Neural cell (in vitro differentiated cells): ENCODE measurements at regions not wholly inside any gene's neighbourhood (a gene's known extent, or its start where the extent isn't known, plus 50 kb on each side); places are given as distances from the start of the nearest gene placed in this dataset.

Experiments used
- SMC3 ChIP-seq: fragments of 450-650 bp; conservative IDR thresholded peaks from 2 replicates; pipeline ENCODE4 v1.6.1; 2014; ENCODE audit warnings: antibody characterized with exemption, mild to moderate bottlenecking, moderate library complexity; ENCODE audit not compliant: poor library complexity
- TF ChIP-seq, protein P1 (sequence below): fragments of 450-650 bp; IDR thresholded peaks from 2 replicates; pipeline ENCODE4 v1.5.1; 2014; ENCODE audit warnings: antibody characterized with exemption, mild to moderate bottlenecking, moderate library complexity; ENCODE audit not compliant: poor library complexity, severe bottlenecking

DNA sequence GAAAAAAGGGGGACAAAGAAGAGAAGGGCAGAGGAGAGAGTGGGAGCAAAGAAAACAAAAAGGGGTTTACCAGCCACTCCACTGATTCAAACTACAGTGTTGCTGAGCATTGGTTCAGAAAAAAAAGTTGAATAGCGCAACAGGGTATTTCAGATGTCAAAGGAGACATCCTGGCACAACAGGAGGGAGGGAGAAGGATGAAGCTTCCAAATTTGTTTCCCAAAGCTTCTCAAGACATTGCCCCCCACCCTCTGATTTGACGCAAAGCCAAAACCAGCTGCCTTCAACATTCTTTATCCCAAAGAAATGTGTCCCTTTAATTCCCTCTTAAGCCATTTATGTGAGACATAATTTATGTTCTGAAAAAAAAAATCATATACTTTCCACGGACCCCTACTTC, 105.5 kb upstream of the TNC start:
- no peak for TF ChIP-seq SMC3
- TF ChIP-seq, protein P1, sequence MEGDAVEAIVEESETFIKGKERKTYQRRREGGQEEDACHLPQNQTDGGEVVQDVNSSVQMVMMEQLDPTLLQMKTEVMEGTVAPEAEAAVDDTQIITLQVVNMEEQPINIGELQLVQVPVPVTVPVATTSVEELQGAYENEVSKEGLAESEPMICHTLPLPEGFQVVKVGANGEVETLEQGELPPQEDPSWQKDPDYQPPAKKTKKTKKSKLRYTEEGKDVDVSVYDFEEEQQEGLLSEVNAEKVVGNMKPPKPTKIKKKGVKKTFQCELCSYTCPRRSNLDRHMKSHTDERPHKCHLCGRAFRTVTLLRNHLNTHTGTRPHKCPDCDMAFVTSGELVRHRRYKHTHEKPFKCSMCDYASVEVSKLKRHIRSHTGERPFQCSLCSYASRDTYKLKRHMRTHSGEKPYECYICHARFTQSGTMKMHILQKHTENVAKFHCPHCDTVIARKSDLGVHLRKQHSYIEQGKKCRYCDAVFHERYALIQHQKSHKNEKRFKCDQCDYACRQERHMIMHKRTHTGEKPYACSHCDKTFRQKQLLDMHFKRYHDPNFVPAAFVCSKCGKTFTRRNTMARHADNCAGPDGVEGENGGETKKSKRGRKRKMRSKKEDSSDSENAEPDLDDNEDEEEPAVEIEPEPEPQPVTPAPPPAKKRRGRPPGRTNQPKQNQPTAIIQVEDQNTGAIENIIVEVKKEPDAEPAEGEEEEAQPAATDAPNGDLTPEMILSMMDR: no peak
